IPS-20b (cell line): ENCODE measurements at regions not wholly inside any gene's neighbourhood (a gene's known extent, or its start where the extent isn't known, plus 50 kb on each side); places are given as distances from the start of the nearest gene placed in this dataset.
"Not testable (repeated sequence)": the region's sequence is repeated elsewhere in the genome, so short reads cannot be mapped to it uniquely, and the experiment has no call there.

Experiments used
- H3K27ac ChIP-seq: one replicate; pipeline ENCODE4 v1.5.1; 2013; ENCODE audit warnings: low read length
- H3K27me3 ChIP-seq: 2 replicates; pipeline ENCODE4 v1.6.1; 2013; ENCODE audit warnings: mild to moderate bottlenecking, low read length, inconsistent platforms; ENCODE audit not compliant: insufficient read depth
- H3K36me3 ChIP-seq: 2 replicates; pipeline ENCODE4 v1.6.1; 2013; ENCODE audit warnings: low read depth, mild to moderate bottlenecking, inconsistent platforms, low read length, moderate library complexity; ENCODE audit not compliant: insufficient read depth
- H3K4me1 ChIP-seq: 2 replicates; pipeline ENCODE4 v1.6.1; 2013; ENCODE audit warnings: mild to moderate bottlenecking, control low read depth, inconsistent platforms, low read length, moderate library complexity; ENCODE audit not compliant: insufficient read depth
- H3K4me3 ChIP-seq: 2 replicates; pipeline ENCODE4 v1.5.1; 2013; ENCODE audit warnings: mild to moderate bottlenecking, low read length, inconsistent platforms
- H3K9ac ChIP-seq: 2 replicates; pipeline ENCODE4 v1.6.1; 2013; ENCODE audit warnings: low read depth, mild to moderate bottlenecking, inconsistent platforms, low read length, moderate library complexity
- H3K9me3 ChIP-seq: 2 replicates; pipeline ENCODE4 v1.6.1; 2013; ENCODE audit warnings: mild to moderate bottlenecking, low read depth, low read length, inconsistent platforms; ENCODE audit not compliant: insufficient read depth

GRCh38 chr14:81584495-81584894 lies 50.8 kb upstream of the SEL1L start:
- Histone ChIP-seq H3K4me3 (no peak overlapping the region), H3K27ac (no peak overlapping the region), H3K36me3 (no peaks in the 10 kb centered on the region), H3K9ac (no peak overlapping the region), H3K9me3 (no peaks in the 10 kb centered on the region), H3K4me1 (no peaks in the 10 kb centered on the region), H3K27me3 (no peaks in the 10 kb centered on the region)

GRCh38 chr14:81589381-81590065 lies 55.9 kb upstream of the SEL1L start:
- no peaks in the 10 kb centered on the region for H3K9me3 ChIP-seq
- no peak overlapping the region for H3K4me3 ChIP-seq
- H3K36me3 ChIP-seq: no peaks in the 10 kb centered on the region
- H3K27me3 ChIP-seq: no peaks in the 10 kb centered on the region
- H3K4me1 ChIP-seq: no peaks in the 10 kb centered on the region; the same call in 1 of the 2 replicates
- H3K9ac ChIP-seq: no peak overlapping the region
- no peak overlapping the region for H3K27ac ChIP-seq

- H3K27ac ChIP-seq: no peak overlapping the region
- H3K9me3 ChIP-seq: no peaks in the 10 kb centered on the region
- no peaks in the 10 kb centered on the region; the same call in 1 of the 2 replicates for H3K4me1 ChIP-seq
- H3K4me3 ChIP-seq: no peak overlapping the region
- no peaks in the 10 kb centered on the region for H3K27me3 ChIP-seq
- no peaks in the 10 kb centered on the region for H3K36me3 ChIP-seq
- no peak overlapping the region for H3K9ac ChIP-seq
These were observed 57.6 kb upstream of the SEL1L start for GRCh38 chr14:81591266-81591665.

- no peaks in the 10 kb centered on the region for H3K27me3 ChIP-seq
- H3K4me3 ChIP-seq: no peak overlapping the region
- no peaks in the 10 kb centered on the region for H3K36me3 ChIP-seq
- H3K9ac ChIP-seq: no peak overlapping the region
- no peak overlapping the region for H3K27ac ChIP-seq
- H3K9me3 ChIP-seq: no peaks in the 10 kb centered on the region
- H3K4me1 ChIP-seq: no peaks in the 10 kb centered on the region; the same call in 1 of the 2 replicates
These were observed 60.4 kb upstream of the SEL1L start for GRCh38 chr14:81594012-81594411.

DNA sequence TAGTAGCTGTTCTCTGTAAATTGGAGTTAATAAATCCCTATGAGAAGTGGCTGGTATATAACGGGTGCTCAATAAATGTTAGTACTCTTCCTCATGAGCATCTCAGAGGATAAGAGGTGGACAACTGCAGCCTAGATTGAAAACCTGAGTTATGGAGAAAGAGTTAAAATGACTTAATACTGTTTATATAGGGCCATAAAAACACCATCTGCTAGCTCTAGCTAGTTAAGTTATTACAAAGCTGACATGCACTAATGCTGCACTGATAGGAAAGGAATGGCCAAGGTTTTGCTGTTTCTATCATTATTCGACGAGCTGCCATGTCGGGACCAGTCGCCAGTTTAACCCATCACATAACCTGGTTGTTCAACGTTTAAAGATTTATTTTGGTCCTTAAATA lies 72.0 kb upstream of the SEL1L start:
- Histone ChIP-seq H3K36me3 (no peaks in the 10 kb centered on the region), H3K9ac (no peak overlapping the region), H3K4me1 (no peaks in the 10 kb centered on the region), H3K9me3 (no peaks in the 10 kb centered on the region), H3K27me3 (no peaks in the 10 kb centered on the region), H3K27ac (no peak overlapping the region), H3K4me3 (no peak overlapping the region)

- Histone ChIP-seq H3K4me1 (no peaks in the 10 kb centered on the region), H3K27me3 (no peaks in the 10 kb centered on the region), H3K4me3 (no peak overlapping the region), H3K9me3 (0 out of 2 replicates have a peak, but pooled peaks cover 5% of the 10 kb centered on the region), H3K36me3 (no peaks in the 10 kb centered on the region), H3K27ac (no peak overlapping the region), H3K9ac (no peak overlapping the region)
These were observed 79.8 kb upstream of the SEL1L start for GRCh38 chr14:81613341-81614045.

GRCh38 chr14:81614302-81614701 lies 80.6 kb upstream of the SEL1L start:
- H3K36me3 ChIP-seq, H3K27ac ChIP-seq, H3K4me3 ChIP-seq: not testable (repeated sequence)

GRCh38 chr14:81618695-81619094 lies 85.0 kb upstream of the SEL1L start:
- Histone ChIP-seq H3K4me1 (no peaks in the 10 kb centered on the region; the same call in 1 of the 2 replicates), H3K27me3 (no peaks in the 10 kb centered on the region), H3K27ac (no peak overlapping the region), H3K4me3 (no peak overlapping the region), H3K9me3 (0 out of 2 replicates have a peak, but pooled peaks cover 5% of the 10 kb centered on the region), H3K36me3 (no peaks in the 10 kb centered on the region), H3K9ac (no peak overlapping the region)

More at GRCh38 chr14:81614302-81614701, 80.6 kb upstream of the SEL1L start:
- not testable (repeated sequence) for H3K9me3 ChIP-seq, H3K4me1 ChIP-seq, H3K27me3 ChIP-seq, H3K9ac ChIP-seq

- Histone ChIP-seq H3K9ac (no peak overlapping the region), H3K36me3 (no peaks in the 10 kb centered on the region), H3K4me3 (no peak overlapping the region), H3K27me3 (no peaks in the 10 kb centered on the region), H3K9me3 (no peaks in the 10 kb centered on the region), H3K27ac (no peak overlapping the region), H3K4me1 (no peaks in the 10 kb centered on the region; the same call in 1 of the 2 replicates)
These were observed 86.2 kb upstream of the SEL1L start for GRCh38 chr14:81619816-81620215.

DNA sequence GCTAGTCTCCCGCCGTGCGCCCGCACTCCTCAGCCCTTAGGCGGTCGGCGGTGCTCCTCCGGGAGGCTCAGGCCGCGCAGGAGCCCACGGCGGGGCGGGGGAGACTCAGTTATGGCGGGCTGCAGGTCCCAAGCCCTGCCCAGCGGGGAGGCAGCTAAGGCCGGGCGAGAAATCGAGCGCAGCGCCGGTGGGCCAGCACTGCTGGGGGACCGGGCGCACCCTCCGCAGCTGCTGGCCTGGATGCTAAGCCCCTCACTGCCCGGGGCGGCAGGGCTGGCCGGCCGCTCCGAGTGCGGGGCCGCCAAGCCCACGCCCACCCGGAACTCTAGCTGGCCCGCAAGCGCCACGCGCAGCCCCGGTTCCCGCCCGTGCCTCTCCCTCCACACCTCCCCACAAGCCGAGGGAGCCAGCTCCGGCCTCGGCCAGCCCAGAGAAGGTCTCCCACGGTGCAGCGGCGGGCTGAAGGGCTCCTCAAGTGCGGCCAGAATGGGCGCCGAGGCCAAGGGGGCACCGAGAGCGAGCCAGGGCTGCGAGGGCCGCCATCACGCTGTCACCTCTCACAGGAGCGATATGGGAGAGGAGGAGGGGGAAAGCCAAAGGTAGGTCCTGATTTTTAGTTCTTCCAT lies 90.2 kb upstream of the SEL1L start:
- not testable (repeated sequence) for H3K4me3 ChIP-seq, H3K27me3 ChIP-seq, H3K4me1 ChIP-seq, H3K9ac ChIP-seq, H3K9me3 ChIP-seq, H3K36me3 ChIP-seq, H3K27ac ChIP-seq

DNA sequence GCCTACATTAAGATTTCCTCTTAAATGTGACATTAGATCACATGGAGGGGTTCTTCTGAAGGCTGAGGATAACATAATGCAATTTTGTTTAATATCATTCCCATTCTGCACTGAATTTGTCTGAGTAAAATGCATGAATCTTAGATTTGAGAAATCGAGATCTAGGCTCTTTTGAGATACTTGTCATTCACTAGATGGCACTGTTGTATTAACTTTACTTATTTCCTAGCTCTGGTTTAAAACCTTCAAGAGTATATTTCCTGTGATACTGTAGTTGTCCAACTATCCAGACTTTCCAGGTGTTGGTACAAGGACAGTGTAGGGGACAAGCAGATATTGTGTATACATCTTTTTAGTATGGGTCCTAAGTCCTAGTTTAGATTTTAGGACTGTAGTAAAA lies 91.7 kb upstream of the SEL1L start:
- Histone ChIP-seq H3K9ac (no peak overlapping the region), H3K4me1 (no peaks in the 10 kb centered on the region), H3K27ac (no peak overlapping the region)

GRCh38 chr14:81632157-81632556 lies 98.5 kb upstream of the SEL1L start:
- Histone ChIP-seq H3K9ac (no peak overlapping the region), H3K27ac (no peak overlapping the region), H3K4me1 (no peaks in the 10 kb centered on the region), H3K9me3 (no peaks in the 10 kb centered on the region), H3K4me3 (no peak overlapping the region), H3K27me3 (no peaks in the 10 kb centered on the region), H3K36me3 (no peaks in the 10 kb centered on the region)

More for the DNA sequence above, 91.7 kb upstream of the SEL1L start:
- no peaks in the 10 kb centered on the region for H3K9me3 ChIP-seq
- no peak overlapping the region for H3K4me3 ChIP-seq
- no peaks in the 10 kb centered on the region for H3K36me3 ChIP-seq
- no peaks in the 10 kb centered on the region for H3K27me3 ChIP-seq
